Astrocyte of the spinal cord (primary cell): ENCODE measurements at regions not wholly inside any gene's neighbourhood (a gene's known extent, or its start where the extent isn't known, plus 50 kb on each side); places are given as distances from the start of the nearest gene placed in this dataset.

Experiments used
- DNase-seq: peaks from one replicate; pipeline ENCODE4 v3.0.0; 2011; ENCODE audit warnings: low read depth, low spot score
- H3K4me3 ChIP-seq: 2 replicates; pipeline ENCODE4 v1.5.1; 2011; ENCODE audit warnings: low read depth, mild to moderate bottlenecking, low read length, moderate library complexity
- CTCF ChIP-seq: IDR thresholded peaks from 2 replicates; pipeline ENCODE4 v1.5.1; 2012; ENCODE audit warnings: low read depth, mild to moderate bottlenecking, low read length, inconsistent platforms
- in situ Hi-C: cut with HindIII; loops from 2 replicates; pipeline ENCODE4 v1.10.0; 2017; ENCODE audit warnings: low sequenced_read_pairs

- no peak overlapping the region for H3K4me3 ChIP-seq
- in situ Hi-C loops: no loop called here
- TF ChIP-seq CTCF: no peak
- no peak for DNase-seq
These were observed 488.8 kb upstream of the MKI67 start for GRCh38 chr10:128614802-128615553.

GRCh38 chr10:128617532-128617931 is 491.3 kb upstream of the MKI67 start:
- DNase-seq: no peak
- in situ Hi-C loops: no loop called here
- H3K4me3 ChIP-seq: no peak overlapping the region
- no peak for TF ChIP-seq CTCF

GRCh38 chr10:128622706-128623105 is 496.5 kb upstream of the MKI67 start:
- in situ Hi-C loops: no loop called here
- DNase-seq: no peak
- H3K4me3 ChIP-seq: no peak overlapping the region
- TF ChIP-seq CTCF: no peak

GRCh38 chr10:128623776-128624175 is 497.6 kb upstream of the MKI67 start:
- H3K4me3 ChIP-seq: no peak overlapping the region
- TF ChIP-seq CTCF: no peak
- in situ Hi-C loops: no loop called here
- no peak for DNase-seq

GRCh38 chr10:128624656-128625530 is 498.7 kb upstream of the MKI67 start:
- DNase-seq: no peak
- in situ Hi-C loops: no loop called here
- TF ChIP-seq CTCF: no peak
- no peak overlapping the region for H3K4me3 ChIP-seq

- no peak for TF ChIP-seq CTCF
- H3K4me3 ChIP-seq: no peak overlapping the region
- no peak for DNase-seq
- in situ Hi-C loops: no loop called here
These were observed 499.7 kb upstream of the MKI67 start for GRCh38 chr10:128625926-128626325.
